Stomach (tissue), 4 donors: ENCODE measurements at regions not wholly inside any gene's neighbourhood (a gene's known extent, or its start where the extent isn't known, plus 50 kb on each side); places are given as distances from the start of the nearest gene placed in this dataset.

Source experiments
- CTCF ChIP-seq, 7 experiments: fragments of 450-650 bp in 4 of 7; fragments of 200-600 bp in 3 of 7; sonication (generic) in 3 of 7; IDR thresholded peaks; one replicate each; pipeline ENCODE4 v1.5.1; 2016 to 2019; ENCODE audit warnings: antibody characterized with exemption in 7 of 7, control low read depth in 2 of 7, mild to moderate bottlenecking in 1 of 7
- EP300 ChIP-seq: sonication (generic); formaldehyde crosslinking; IDR thresholded peaks from one replicate; pipeline ENCODE4 v1.6.1; 2017; ENCODE audit warnings: antibody characterized with exemption
- POLR2A ChIP-seq, 4 donors: fragments of 450-650 bp; IDR thresholded peaks; one replicate each; pipeline ENCODE4 v1.6.1; 2016; ENCODE audit warnings: antibody characterized with exemption in 4 of 4, control low read depth in 2 of 4, mild to moderate bottlenecking in 1 of 4, moderate library complexity in 1 of 4
- POLR2AphosphoS5 ChIP-seq, 3 donors: sonication (generic); formaldehyde crosslinking; IDR thresholded peaks; one replicate each; pipeline ENCODE4 v1.6.1; 2016; ENCODE audit warnings: antibody characterized with exemption in 3 of 3

- TF ChIP-seq CTCF (IDR thresholded peaks at IDR 0.05), result no peak
- no peak for TF ChIP-seq EP300
- TF ChIP-seq POLR2A (IDR thresholded peaks at IDR 0.05), result no peak
- no peak for TF ChIP-seq POLR2AphosphoS5 (IDR thresholded peaks at IDR 0.05)
Measured at GRCh38 chr1:162972773-162973172, 96.4 kb upstream of the RGS4 start.
